ENCODE measurements at regions not wholly inside any gene's neighbourhood (a gene's known extent, or its start where the extent isn't known, plus 50 kb on each side); places are given as distances from the start of the nearest gene placed in this dataset.

DNA sequence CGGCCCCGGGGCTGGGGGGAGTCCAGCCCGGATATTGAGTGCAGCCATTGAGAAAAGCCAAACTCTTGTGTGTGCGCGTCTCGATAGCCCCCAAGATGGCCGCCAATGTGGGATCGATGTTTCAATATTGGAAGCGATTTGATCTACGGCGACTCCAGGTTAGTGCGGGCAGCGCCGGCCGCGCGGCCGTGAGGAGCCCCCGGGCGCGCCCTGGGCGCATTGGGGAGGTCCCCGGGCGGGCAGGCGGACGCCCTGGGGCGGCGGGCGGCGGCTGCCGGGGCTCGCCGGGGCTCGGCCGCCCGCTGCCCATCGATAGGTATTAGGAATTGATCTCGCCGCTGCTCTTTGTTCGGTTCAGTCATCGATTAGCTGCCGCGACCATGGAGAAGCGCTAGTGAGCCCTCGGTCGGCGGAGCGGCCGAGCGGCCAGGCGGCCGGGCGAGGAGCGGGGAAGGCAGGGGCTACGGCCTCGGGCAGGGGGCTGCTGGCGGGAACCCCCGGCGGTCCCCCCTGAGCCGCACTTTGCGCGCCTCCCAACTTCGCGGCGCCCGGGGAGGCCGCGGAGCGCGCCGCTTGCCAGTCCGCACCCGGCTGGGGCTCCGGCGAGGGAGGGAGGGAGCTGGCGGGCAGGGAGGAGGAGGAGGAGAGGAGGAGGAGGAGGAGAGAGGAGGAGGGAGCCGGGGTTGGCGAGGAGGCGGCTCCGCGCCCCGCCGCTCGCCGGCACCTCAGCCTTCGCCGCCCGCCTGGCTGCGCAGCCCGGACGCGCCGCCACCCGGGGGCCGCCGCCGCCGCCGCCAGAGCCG lies 113.9 kb upstream of the MYL2 start, which contains the start of gene CUX2:
Gene CUX2, plus strand, starts transcription at position 83 of the 803 bp plus-strand sequence.
- ChIA-PET CTCF (no interaction called here), POLR2A (ENCODE audit: low non-redundant PET) (no interaction called here)
- no peak for DNase-seq (ENCODE audit: low spot score)
- peak within 1 kb of the TSS; percentile 63 for H3K27ac ChIP-seq
- no peak for TF ChIP-seq CTCF (conservative IDR thresholded peaks at IDR 0.05; ENCODE audit: low read depth)

- CTCF ChIA-PET: interaction anchor here (0.6 to 1.1 kb wide), 6 partner anchors 11 to 503 kb away, joined by 3 to 5 read pairs (median 3); no protein-coding TSS in a partner anchor
- no peak for DNase-seq (ENCODE audit: low spot score)
- TF ChIP-seq CTCF (conservative IDR thresholded peaks at IDR 0.05; ENCODE audit: low read depth): peak; percentile 63
- peak overlapping the region; percentile 63; the same call in 1 of the 2 replicates for H3K27ac ChIP-seq
- POLR2A ChIA-PET (ENCODE audit: low non-redundant PET): interaction anchor here (0.6 kb wide), 1 partner anchor 433 kb away, joined by 3 read pairs; no protein-coding TSS in a partner anchor
These were observed 113.1 kb upstream of the MYL2 start for GRCh38 chr12:111033281-111034082.

DNA sequence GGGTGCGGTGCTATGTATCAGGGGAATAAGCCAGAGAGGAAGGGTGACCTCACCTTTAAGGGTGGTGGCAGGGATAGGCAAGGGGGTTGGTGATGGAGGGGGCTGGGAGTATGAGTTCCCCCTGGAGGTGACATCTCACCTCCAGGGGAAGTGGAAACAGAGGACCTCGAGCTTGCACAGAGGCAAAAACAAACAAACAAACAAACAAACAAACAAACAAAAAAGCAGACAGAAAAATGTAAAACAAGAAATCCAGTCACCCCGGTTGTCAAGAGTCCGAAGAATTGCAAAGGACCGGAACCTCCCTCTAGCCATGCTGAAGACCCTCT lies 112.2 kb upstream of the MYL2 start:
- TF ChIP-seq CTCF (conservative IDR thresholded peaks at IDR 0.05; ENCODE audit: low read depth): no peak
- ChIA-PET CTCF (interaction anchor here (0.6 to 1.1 kb wide), 3 partner anchors 10 to 504 kb away, joined by 3 to 5 read pairs (median 5); no protein-coding TSS in a partner anchor), POLR2A (ENCODE audit: low non-redundant PET) (no interaction called here)
- H3K27ac ChIP-seq: no peak overlapping the region
- DNase-seq (ENCODE audit: low spot score): no peak

- H3K27ac ChIP-seq: no peak overlapping the region
- no peak for TF ChIP-seq CTCF (conservative IDR thresholded peaks at IDR 0.05; ENCODE audit: low read depth)
- no peak for DNase-seq (ENCODE audit: low spot score)
- POLR2A ChIA-PET (ENCODE audit: low non-redundant PET): no interaction called here
- CTCF ChIA-PET: interaction anchor here (0.6 to 1.1 kb wide), 2 partner anchors 10 to 142 kb away, joined by 3 read pairs; no protein-coding TSS in a partner anchor
These were observed 111.7 kb upstream of the MYL2 start for GRCh38 chr12:111031916-111032590.

GRCh38 chr12:111030800-111031199 lies 110.4 kb upstream of the MYL2 start:
- TF ChIP-seq CTCF (conservative IDR thresholded peaks at IDR 0.05; ENCODE audit: low read depth): no peak
- ChIA-PET POLR2A (ENCODE audit: low non-redundant PET) (no interaction called here), CTCF (no interaction called here)
- DNase-seq (ENCODE audit: low spot score): no peak
- H3K27ac ChIP-seq: no peak overlapping the region

GRCh38 chr12:111029732-111030131 lies 109.4 kb upstream of the MYL2 start:
- no peak for DNase-seq (ENCODE audit: low spot score)
- ChIA-PET POLR2A (ENCODE audit: low non-redundant PET) (no interaction called here), CTCF (no interaction called here)
- TF ChIP-seq CTCF (conservative IDR thresholded peaks at IDR 0.05; ENCODE audit: low read depth): no peak
- H3K27ac ChIP-seq: no peak overlapping the region

All from RWPE1 (cell line).